Upper lobe of left lung (tissue), 4 donors: ENCODE measurements at regions not wholly inside any gene's neighbourhood (a gene's known extent, or its start where the extent isn't known, plus 50 kb on each side); places are given as distances from the start of the nearest gene placed in this dataset.

Experiments
- EP300 ChIP-seq, 4 donors: sonication (generic); formaldehyde crosslinking; IDR thresholded peaks; one replicate each; pipeline ENCODE4 v1.5.1; 2017; ENCODE audit warnings: antibody characterized with exemption in 4 of 4, control low read depth in 2 of 4
- POLR2AphosphoS5 ChIP-seq, 2 donors: sonication (generic); formaldehyde crosslinking; IDR thresholded peaks; one replicate each; pipeline ENCODE4 v1.5.1; 2017; ENCODE audit warnings: antibody characterized with exemption in 2 of 2
- TF ChIP-seq, protein P1 (sequence below), 6 experiments: fragments of 450-650 bp in 4 of 6; fragments of 200-600 bp in 2 of 6; sonication (generic) in 2 of 6; IDR thresholded peaks; one replicate each; pipeline ENCODE4 v1.5.1; 2016 to 2019; ENCODE audit warnings: antibody characterized with exemption in 6 of 6

DNA sequence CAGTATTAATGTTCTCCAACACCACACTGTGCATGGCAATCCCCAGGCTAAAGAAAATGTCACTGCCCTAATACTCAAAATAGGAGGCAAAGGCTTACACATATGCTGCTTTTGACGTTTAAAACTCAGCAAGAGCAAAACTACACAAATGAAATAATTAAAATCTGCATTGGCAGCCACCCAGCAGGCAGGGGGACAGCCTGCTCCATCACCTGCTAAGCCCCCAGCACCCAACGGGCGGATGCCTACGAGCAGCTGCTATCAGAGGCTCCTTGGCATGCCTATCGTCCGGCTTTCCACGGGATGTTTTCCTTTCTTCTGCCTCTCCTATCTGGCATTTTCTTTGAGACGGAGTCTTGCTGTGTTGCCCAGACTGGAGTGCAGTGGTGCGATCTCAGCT is 337.5 kb downstream of the SOX9 start:
- TF ChIP-seq, protein P1, sequence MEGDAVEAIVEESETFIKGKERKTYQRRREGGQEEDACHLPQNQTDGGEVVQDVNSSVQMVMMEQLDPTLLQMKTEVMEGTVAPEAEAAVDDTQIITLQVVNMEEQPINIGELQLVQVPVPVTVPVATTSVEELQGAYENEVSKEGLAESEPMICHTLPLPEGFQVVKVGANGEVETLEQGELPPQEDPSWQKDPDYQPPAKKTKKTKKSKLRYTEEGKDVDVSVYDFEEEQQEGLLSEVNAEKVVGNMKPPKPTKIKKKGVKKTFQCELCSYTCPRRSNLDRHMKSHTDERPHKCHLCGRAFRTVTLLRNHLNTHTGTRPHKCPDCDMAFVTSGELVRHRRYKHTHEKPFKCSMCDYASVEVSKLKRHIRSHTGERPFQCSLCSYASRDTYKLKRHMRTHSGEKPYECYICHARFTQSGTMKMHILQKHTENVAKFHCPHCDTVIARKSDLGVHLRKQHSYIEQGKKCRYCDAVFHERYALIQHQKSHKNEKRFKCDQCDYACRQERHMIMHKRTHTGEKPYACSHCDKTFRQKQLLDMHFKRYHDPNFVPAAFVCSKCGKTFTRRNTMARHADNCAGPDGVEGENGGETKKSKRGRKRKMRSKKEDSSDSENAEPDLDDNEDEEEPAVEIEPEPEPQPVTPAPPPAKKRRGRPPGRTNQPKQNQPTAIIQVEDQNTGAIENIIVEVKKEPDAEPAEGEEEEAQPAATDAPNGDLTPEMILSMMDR (IDR thresholded peaks at IDR 0.05), result no peak
- TF ChIP-seq POLR2AphosphoS5 (IDR thresholded peaks at IDR 0.05) (no peak), EP300 (IDR thresholded peaks at IDR 0.05) (no peak)
